Stimulated activated CD8-positive, alpha-beta memory T cell treated with anti-CD3 and anti-CD28 coated beads, Interleukin-4, amount 100 ng/mL, for 4 hours (primary cell): ENCODE measurements at regions not wholly inside any gene's neighbourhood (a gene's known extent, or its start where the extent isn't known, plus 50 kb on each side); places are given as distances from the start of the nearest gene placed in this dataset.
"Not testable (repeated sequence)": the region's sequence is repeated elsewhere in the genome, so short reads cannot be mapped to it uniquely, and the experiment has no call there.

Experiments
- DNase-seq, 2 donors: peaks; one replicate each; pipeline ENCODE4 v3.0.0-alpha.2; 2020; ENCODE audit warnings: low read depth in 2 of 2, low spot score in 1 of 2

DNA sequence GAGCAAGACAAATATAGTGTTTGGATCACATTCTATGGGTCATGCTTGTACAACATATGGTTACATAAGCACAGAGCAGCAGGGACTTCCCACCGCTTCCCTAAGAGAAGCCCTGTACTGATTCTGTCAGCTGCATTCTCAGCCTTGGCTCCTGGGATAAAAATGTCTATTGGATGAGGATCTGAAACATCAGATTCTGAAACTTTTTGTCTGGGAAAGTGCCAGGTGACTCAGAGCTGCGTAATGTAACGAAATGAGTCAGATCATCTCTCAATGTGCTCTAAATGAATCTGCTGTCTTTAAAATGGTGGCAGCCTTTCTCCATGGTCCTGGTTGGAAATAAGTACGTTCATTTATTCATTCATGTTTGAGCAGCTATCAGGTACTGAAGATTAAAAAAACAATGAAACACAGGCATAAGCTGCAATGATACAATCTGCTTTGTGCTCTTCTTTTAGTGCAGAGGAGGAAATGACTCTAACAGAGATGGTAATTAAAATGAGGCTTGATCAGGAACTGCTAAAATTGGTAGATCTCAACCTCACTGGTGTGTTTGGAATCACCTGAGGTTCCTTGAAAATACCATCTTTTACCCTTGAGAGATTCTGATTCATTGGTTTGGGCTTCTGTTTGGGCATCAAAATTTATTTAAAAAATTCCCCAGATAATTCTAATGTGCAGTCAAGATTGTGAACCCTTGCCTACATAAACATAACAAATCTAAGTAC lies 99.1 kb upstream of the NAP1L1 start:
- no peak for DNase-seq

DNA sequence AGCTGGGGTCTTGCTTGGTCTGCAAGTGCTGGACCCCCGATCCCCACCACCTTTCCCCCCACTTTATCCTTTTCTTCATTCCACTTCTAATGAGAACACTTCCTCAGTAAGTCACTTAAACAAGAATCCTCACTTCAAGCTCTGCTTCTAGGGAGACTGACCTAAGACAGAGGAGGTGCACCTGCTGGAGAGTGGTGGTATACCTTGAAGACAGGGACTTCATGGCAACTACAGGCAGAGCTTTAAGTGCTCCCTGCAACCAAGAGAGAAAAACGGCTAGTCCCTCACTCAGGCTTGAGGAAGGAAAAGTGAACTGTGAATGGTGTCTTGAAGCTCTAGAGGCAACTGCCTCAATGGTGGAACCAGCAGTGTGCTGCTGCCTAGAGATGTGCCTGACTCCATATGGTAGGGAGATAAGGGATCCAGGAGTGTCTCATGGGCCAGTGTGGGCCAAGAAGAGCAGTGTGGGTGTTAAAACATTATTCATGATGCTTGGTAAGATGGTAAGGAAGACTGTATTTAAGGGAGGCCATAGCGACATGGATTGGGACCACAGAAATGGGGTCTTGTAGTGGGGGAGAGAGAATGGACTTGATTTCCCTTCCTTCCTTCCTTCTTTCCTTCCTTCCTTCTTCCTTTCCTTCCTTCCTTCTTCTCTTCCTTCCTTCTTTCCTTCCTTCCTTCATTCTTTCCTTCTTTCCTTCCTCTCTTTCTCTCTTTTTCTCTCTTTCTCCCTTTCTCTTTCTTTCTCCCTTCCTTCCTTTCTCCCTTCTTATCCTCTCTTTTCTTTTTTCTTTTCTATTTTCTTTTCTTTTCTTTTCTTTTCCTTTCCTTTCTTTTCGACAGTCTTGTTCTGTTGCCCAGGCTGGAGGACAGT lies 96.2 kb upstream of the NAP1L1 start:
- no peak for DNase-seq

DNA sequence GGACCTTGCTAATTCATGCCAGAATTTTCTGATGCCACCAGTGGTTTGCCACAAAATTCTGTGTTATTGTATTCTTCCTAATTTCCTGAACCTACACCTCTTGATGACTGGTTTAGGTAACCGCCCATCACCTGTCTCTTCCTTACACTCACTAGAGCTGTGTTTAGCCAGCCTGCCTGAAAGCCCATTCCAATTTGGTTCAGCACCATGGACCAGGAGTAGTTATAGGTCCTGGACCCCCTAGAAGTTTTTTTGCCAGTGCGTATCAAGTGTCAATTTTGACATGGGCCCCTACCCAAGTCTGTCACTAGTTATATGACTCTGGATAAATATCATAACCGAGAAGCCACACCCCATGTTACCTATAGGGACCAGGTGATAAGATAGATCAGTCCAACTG lies 94.0 kb upstream of the NAP1L1 start:
- no peak for DNase-seq

DNA sequence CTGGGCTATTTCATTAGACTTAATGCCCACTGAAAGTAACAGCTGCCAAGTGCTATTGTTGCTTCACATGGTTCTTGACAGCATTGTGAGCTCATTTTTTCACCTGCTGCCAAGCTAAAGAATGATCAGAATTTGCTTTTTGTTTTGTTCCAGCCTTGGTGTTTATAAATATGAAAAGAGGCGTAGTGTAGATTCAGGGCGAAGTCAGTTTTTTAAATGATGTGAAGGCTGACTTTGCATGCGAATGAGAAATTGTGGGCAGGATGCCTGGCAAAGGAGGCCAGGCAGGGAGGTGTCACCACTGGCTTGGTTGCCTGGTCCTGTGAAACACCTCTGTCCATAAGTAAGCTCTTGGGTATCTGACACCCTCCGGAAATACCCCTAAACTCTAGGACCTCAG lies 93.3 kb upstream of the NAP1L1 start:
- no peak for DNase-seq

DNA sequence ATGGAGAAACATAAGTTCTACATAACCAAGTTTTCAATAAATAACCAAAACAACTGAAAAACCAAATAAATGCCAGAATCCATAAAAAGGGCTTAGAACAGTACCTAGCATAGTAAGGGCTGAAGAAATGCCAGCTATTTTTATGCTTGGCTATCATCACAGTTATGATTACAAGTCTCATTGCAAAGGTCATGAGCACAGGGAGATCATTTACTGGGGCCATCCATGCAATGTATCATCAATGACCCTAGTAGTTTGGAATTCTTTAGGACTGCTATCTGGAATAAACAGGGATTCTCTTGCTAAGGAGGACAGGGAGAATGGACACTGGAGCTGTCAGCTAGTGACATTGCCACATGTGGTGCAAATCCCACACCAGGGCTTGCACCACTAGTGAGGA lies 92.5 kb upstream of the NAP1L1 start:
- DNase-seq = no peak

DNA sequence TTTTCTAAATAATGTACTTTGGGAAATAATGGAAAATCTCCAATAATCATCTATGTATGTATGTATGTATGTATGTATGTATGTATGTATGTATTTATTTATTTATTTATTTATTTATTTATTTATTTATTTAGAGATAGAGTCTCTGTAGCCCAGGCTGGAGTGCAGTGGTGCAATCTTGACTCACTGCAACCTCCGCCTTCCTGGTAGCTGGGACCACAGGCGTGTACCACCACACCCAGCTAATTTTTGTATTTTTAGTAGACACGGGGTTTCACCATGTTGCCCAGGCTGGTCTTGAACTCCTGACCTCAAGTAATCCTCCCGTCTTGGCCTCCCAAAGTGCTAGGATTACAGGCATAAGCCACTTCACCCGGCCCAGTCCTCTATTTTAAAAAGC lies 91.5 kb upstream of the NAP1L1 start:
- DNase-seq = not testable (repeated sequence)

DNA sequence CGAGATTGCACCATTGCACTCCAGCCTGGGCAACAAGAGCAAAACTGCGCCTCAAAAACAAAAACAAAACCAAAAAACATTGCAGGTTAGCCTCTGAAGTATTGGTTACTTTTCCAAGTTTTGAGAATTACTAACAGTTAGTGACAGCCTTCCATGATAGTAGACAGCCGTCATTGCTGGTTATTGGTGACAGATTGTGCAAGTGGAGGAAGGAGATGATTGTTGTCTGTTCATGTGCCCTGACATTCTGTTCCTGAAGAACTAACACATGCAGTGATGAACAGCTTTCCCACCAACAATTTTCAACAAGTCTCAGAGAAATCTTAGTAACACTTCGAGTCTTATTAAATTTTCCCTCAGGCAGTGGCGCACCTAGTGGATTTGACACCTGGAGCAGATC lies 89.3 kb upstream of the NAP1L1 start:
- DNase-seq = no peak

DNA sequence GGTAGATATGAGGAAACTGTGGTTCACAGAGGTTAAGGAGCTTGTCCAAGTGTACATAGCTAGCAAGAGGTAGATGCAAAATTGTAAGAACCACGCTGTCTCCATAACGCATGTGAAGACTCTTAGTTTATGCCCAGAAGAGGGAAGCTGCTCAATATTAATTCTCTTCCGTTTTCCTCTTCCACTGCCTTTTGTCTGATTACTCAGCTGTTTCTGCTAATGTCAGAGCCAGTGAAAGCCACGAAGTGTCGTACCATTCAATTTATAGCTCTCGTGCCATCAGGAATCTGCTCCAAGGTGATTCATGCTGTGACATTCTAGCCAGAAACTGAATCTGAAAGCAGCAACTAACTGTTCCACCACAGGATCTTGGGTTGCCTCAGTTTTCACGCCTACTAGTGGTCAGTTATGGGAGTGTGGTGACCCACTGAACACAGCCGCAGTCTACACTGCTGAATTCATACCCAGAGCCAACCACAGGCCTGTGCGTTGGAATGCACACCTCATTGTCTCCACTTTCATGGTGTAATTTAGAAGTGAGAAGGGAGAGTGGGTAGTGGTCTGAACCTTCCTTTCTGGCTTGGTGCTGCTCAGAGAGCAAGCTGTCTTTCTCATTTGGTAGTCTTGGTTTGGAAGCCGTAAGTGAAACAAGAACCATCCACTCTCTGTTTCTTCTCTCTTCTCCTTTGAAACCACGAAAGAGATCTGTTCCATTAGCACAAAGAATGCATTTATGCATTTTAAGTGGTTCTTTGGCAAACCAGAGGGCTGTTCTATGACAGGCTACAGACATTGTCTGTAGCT lies 74.2 kb upstream of the NAP1L1 start:
- DNase-seq = peak; percentile 34 to 43

DNA sequence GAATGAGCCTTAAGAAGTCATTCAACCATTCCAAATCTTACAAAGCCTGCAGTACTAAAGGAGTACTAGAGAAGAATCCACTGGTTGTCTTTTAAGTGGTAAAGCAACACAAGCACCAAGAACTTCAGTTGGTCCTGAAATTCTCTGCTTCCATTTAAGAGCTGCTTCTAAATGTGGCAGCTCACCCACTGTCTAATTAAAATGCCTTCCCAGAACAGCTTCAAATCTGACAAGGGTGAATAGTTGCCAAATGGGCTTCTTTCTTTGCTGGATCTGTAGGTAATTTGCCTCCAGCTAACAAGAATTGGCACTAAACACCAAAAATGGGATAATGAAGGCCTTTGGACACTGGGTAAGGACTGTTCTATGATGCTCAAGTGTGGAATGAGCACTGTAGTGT lies 72.2 kb upstream of the NAP1L1 start:
- DNase-seq = no peak

DNA sequence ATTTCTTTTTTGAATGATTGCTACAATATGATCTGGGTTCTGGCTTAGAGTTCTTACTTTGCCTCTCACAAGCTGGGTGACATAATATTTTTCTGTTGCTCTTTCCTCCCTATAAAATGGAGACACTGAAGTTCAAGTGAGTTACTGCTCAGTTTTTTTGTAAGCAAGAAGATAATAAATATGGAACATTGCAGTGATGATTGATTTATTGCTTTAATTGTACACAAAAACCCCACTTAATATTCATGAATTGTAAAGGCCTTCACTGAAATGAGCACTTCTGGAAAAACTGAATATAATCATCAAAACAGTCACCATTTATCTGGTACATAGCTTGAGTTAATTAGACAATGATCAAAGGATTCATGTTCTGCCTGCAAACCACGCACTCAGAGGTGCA lies 71.8 kb upstream of the NAP1L1 start:
- DNase-seq = no peak

DNA sequence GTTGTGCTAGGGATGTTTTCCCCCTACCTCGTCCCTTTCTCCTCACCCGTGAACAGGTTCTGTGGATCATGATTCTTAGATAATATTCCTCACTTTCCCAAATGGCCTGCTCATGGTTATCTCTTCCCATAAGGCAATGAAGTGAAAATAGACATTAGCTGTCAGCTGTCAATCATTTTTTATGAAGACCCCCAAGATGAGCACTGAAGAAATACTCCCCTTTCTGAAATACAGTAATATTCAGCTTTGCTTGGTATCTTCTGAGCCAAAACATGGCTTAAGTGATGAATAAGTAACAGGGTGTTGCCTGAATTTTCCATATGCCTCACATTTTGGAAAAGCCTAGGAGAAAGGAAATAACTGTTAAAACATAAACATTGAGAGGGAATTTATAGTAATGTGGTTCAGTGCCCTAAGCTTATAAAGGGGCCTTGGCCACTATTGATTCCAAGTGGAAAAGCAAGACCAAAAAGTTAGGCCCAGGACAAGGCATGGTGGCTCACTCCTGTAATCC lies 70.7 kb upstream of the NAP1L1 start:
- no peak for DNase-seq

DNA sequence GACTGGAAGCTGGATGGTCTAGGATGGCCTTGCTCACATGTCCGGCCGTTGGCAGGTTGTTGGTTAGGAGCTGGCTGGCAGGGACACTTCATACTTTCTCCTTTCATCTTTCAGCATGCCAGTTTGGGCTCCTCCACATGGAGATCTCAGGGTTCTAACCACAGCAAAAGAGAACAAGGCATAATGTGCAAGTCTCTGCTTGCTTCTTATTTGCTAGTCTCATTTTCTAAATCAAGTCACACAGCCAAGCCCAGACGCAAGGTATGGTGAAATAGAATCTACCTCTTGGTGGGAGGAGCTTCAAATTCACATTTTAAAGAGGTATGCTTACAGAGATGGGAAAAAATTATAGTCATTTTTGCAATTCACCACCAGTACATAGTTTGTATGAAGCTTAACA lies 69.1 kb upstream of the NAP1L1 start:
- no peak for DNase-seq

DNA sequence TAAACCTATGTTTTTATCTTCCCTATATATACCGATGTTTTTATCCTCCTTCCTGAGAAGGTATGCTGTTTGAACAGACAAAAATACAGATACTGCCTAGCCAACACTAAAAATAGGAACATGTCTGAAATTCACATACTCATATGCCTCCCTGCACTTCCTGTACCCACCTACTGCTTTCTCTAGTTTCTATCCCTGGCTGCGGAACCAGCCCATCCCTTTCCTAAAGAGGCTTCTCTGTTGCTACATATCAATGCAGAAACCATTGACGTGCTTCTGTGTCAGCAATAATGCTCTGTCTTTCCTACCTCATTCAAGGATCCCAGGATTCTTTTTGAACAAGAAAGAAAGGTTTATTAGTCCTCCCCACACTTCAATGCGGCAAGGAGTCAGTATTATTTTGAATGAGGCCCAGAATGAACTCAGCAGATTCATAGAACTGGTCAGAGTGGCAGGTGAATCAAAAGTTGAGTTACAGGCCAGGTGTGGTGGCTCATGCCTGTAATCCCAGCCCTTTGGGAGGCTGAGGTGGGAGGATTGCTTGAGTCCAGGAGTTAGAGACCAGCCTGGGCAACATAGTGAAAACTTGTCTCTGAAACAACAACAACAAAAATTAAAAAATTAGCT lies 67.8 kb upstream of the NAP1L1 start:
- no peak for DNase-seq

DNA sequence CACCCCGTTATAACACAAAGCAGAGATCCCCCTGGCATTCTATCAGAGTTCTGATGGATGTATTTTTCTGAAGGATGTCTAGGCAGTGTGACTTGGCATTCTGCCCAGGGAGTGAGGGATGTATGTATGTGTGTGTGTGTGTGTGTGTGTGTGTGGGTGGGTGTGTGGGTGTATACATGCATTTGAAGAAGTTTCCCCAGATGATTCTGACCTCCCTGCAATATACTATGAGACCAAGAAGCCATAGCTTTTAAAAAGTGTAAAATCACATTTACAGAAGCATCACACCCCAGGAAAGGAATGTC lies 59.7 kb upstream of the NAP1L1 start:
- DNase-seq = peak; percentile 13 to 27

DNA sequence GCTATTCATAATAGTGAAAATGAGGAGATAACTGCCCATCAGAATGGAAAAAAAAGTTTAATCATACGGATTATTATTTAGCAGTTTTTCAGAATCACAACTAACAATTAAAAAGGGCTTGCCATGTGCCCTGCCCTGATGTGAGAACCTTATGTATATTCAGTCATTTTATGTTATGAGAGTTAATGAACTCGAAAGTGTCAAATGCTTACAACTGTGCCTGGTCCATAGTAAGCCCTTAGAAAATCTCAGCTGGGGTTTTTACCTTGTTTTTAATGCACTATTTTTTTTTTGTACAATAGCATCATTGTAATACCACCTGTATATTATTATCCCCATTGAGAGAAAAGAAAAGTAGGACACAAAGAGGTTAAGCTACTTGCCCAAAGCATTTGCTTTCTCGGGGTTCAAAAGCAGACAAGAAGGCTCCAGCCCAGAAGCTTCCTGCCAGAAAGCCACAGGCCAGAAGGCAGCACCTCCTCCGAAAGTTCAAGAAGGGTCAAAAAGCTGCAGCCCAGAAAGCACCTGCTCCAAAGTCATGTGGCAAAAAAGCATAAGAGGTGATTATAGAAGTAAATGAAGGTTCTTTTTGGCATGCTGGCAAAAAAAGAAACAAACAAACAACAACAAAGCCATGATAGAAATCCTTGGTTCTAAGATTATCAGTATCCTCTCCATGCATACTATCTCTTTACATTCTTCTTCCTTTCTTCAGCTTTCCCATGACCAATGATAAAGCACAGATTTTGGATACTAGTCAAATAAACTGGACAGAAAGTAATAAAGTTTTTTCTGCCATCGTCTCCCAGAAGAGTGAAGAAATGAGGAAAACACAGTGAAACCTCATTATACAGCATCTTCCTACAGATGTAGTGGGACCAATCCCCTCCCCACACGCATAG lies 59.1 kb upstream of the NAP1L1 start:
- no peak for DNase-seq

DNA sequence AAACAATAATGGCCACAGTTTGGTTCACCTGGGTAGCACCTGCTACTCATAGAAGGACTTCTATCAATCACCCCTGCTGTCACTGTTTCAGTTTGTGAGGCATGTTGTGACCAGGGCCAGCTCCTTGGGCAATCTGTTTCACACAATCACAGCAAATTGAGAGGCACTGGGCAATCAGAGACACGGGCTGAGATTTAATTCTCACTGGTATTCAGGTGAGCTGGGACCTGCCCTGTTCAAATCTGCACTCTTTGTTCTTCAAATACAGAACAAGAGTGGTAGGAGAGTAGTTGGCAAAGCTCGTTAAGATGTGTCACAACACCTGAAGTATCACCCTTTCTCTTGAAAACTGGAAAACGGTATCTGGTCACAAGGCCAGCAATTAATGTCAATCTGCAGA lies 57.8 kb upstream of the NAP1L1 start:
- no peak for DNase-seq

DNA sequence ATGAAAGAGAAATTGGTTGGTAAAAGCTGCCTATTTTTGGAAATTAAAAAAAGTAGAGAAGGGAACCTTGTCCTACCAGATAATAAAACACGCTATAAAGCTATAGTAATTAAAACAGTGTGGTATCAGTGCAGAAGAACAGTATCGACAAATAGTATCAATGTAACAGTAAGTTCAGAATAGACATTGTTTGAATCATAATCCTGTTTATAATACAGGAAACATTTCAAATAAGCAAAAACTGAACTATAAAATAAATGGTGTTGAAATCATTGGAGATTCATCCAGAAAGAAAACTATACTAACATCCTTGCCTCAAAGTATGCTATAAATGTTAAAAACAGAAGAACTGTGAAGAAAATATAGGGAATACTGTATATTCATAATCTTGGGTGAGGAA lies 54.2 kb upstream of the NAP1L1 start:
- DNase-seq = no peak

DNA sequence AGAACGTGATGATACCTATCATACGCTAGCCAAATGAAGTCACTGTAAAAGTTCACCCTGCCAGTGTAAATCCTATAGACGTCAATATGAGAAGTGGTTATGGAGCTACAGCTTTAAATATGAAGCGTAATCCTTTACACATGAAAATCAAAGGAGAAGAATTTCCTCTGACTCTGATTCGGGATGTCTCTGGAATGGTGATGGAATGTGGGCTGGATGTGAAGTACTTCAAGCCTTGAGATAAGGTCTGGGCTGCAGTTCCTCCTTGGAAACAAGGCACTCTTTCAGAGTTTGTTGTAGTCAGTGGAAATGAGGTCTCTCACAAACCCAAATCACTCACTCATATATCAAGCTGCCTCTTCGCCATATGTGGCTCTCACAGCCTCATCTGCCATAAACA lies 53.1 kb upstream of the NAP1L1 start:
- no peak for DNase-seq

DNA sequence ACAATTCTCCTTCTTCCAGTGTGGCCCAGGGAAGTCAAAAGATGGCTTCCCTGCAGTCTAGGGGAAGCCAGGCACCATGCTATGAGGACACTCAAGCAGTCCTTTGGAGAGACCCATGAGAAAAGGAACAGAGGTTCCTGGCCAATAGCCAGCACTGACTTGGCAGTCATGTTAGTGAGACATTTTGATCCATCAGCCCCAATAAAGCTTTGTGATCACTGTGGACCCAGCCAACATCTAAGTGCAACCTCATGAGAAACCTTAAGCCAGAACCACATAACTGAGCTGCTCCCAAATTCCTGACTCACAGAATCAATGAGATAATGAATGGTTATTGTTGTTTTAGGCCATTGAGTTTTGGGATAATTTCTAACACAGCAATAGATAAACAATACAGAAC lies 51.0 kb upstream of the NAP1L1 start:
- no peak for DNase-seq
